ENCODE measurements at regions not wholly inside any gene's neighbourhood (a gene's known extent, or its start where the extent isn't known, plus 50 kb on each side); places are given as distances from the start of the nearest gene placed in this dataset.
"Not testable (repeated sequence)": the region's sequence is repeated elsewhere in the genome, so short reads cannot be mapped to it uniquely, and the experiment has no call there.

- TF ChIP-seq ELF1 (IDR thresholded peaks at IDR 0.05); CTCF (IDR thresholded peaks at IDR 0.05); MAX (IDR thresholded peaks at IDR 0.05; ENCODE audit: low read depth); GATA2 (CRISPR knock-in tag; IDR thresholded peaks at IDR 0.05); PBX3 (IDR thresholded peaks at IDR 0.05); FOXM1 (IDR thresholded peaks at IDR 0.05; ENCODE audit: low read depth); FOSL2 (IDR thresholded peaks at IDR 0.05; ENCODE audit: borderline replicate concordance, low read depth): not testable (repeated sequence)
Observed at GRCh38 chr6:119924888-119925287, 575.3 kb upstream of the MAN1A1 start.
